ENCODE measurements at regions not wholly inside any gene's neighbourhood (a gene's known extent, or its start where the extent isn't known, plus 50 kb on each side); places are given as distances from the start of the nearest gene placed in this dataset.

DNA sequence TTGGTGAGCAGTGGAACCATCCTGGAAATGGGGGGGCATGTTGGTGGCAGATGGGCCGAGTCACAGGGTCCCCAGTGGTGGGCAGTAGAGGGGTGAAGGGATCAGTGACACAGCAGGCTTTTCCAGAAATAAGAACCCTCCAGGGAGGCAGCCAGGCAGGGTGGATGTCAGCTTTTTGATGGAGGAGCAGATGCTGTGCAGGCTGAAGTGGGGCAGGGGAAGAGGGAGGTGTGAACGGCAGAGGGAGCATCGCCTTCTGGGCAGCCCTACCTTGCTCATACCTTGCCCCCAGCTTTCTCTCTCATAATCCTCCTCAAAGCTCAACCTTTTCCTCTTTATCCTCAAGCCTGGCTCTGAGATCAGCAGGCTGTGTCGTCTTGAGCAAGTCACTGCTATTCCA is 131.8 kb upstream of the IPO9 start:
- H2BK20ac ChIP-seq (ENCODE audit: low read length): no peak overlapping the region
- H2BK5ac ChIP-seq (ENCODE audit: low read depth, low read length): no peak overlapping the region
- CTCF ChIA-PET (ENCODE audit: partially characterized antibody): interaction anchor here (0.6 to 4.9 kb wide), 18 partner anchors 12 to 793 kb away, joined by 3 to 54 read pairs (median 3); no protein-coding TSS in a partner anchor
- H2AK5ac ChIP-seq (ENCODE audit: low read depth, low read length): no peak overlapping the region
- H2AFZ ChIP-seq (ENCODE audit: low read length): no peak overlapping the region
- no peak overlapping the region for H3K4me2 ChIP-seq (ENCODE audit: insufficient read depth in 1 of 2, low read depth in 2 of 2, low read length in 2 of 2)
- no peak overlapping the region for H3K56ac ChIP-seq (replicated peaks; ENCODE audit: insufficient read length, low read depth, low read length)
- H3K23me2 ChIP-seq (ENCODE audit: low read depth, low read length): no peaks in the 10 kb centered on the region
- no peak overlapping the region for H3K4ac ChIP-seq (replicated peaks; ENCODE audit: insufficient read length, low read depth, low read length)
- H2BK12ac ChIP-seq (ENCODE audit: low read depth, low read length): no peak overlapping the region
- no peak overlapping the region for H2BK120ac ChIP-seq (replicated peaks; ENCODE audit: low read depth, low read length)
- no peak overlapping the region for H3K4me3 ChIP-seq (ENCODE audit: extremely low read depth in 1 of 4, insufficient read depth in 2 of 4, low read depth in 3 of 4, low read length in 4 of 4)
- H3K79me2 ChIP-seq (ENCODE audit: control insufficient read depth in 1 of 2, insufficient read depth in 2 of 2, low read length in 2 of 2): no peaks in the 10 kb centered on the region
- peaks cover 16 to 24% (median 19%) of the 10 kb centered on the region in 4 experiments for H3K4me1 ChIP-seq (replicated peaks in 1 of 4; ENCODE audit: control insufficient read depth in 3 of 4, insufficient read depth in 4 of 4, low read length in 3 of 4)
- no peak for DNase-seq (ENCODE audit: low read depth in 1 of 2, low spot score in 2 of 2)
- H3K9me3 ChIP-seq (ENCODE audit: insufficient read depth in 2 of 2, low read depth in 1 of 2, low read length in 1 of 2): no peaks in the 10 kb centered on the region
- no peak overlapping the region for H3K23ac ChIP-seq (ENCODE audit: insufficient read length)
- no peak overlapping the region for H3K9ac ChIP-seq (replicated peaks in 1 of 4; ENCODE audit: extremely low read depth in 1 of 4, low read depth in 3 of 4, low read length in 3 of 4)
- no peak overlapping the region for H3K18ac ChIP-seq (ENCODE audit: extremely low read depth, low read length)
- no peaks in the 10 kb centered on the region for H3K36me3 ChIP-seq (ENCODE audit: control insufficient read depth in 2 of 4, insufficient read depth in 4 of 4, low read length in 3 of 4)
- H4K91ac ChIP-seq (replicated peaks; ENCODE audit: insufficient read length, low read length): no peak overlapping the region
- no peaks in the 10 kb centered on the region for H4K20me1 ChIP-seq (replicated peaks in 1 of 2; ENCODE audit: control insufficient read depth in 1 of 2, insufficient read depth in 2 of 2, low read length in 2 of 2)
- H3K14ac ChIP-seq (ENCODE audit: insufficient read length): no peak overlapping the region
- no peaks in the 10 kb centered on the region for H3K27me3 ChIP-seq (replicated peaks in 1 of 4; ENCODE audit: control insufficient read depth in 3 of 4, extremely low read depth in 1 of 4, insufficient read depth in 3 of 4, low read length in 3 of 4)
- WGBS, 2 experiments (ENCODE audit: extremely low coverage in 1 of 2, insufficient coverage in 1 of 2, insufficient read length in 1 of 2, insufficient replicate concordance in 2 of 2, low coverage in 1 of 2, low lambda C conversion rate in 2 of 2, missing lambda C conversion rate in 1 of 2): 73% methylated on average over 4 of the region's 4 CpGs; no CpG with 5 or more reads in 1 of the 2 experiments
- TF ChIP-seq SIN3A (conservative IDR thresholded peaks at IDR 0.05 in 1 of 2, IDR thresholded peaks at IDR 0.05 in 1 of 2; ENCODE audit: low read depth in 1 of 2, low read length in 2 of 2) (no peak), RFX5 (IDR thresholded peaks at IDR 0.05; ENCODE audit: borderline replicate concordance, low read depth, low read length) (no peak), CREB1 (IDR thresholded peaks at IDR 0.05) (no peak), SRF (IDR thresholded peaks at IDR 0.05; ENCODE audit: low read depth, low read length) (no peak), TEAD4 (IDR thresholded peaks at IDR 0.05; ENCODE audit: low read depth, low read length) (no peak), SP4 (IDR thresholded peaks at IDR 0.05; ENCODE audit: low read length) (no peak), POLR2AphosphoS5 (IDR thresholded peaks at IDR 0.05; ENCODE audit: low read depth, low read length) (no peak), TAF1 (IDR thresholded peaks at IDR 0.05; ENCODE audit: low read depth, low read length) (no peak), ZNF274 (IDR thresholded peaks at IDR 0.05; ENCODE audit: borderline replicate concordance, extremely low read depth, low read length) (no peak), PHF8 (conservative IDR thresholded peaks at IDR 0.05; ENCODE audit: low read depth, low read length) (no peak), CHD2 (IDR thresholded peaks at IDR 0.05; ENCODE audit: low read length) (no peak), SP2 (IDR thresholded peaks at IDR 0.05; ENCODE audit: low read length) (no peak)
- TF ChIP-seq, protein P1, sequence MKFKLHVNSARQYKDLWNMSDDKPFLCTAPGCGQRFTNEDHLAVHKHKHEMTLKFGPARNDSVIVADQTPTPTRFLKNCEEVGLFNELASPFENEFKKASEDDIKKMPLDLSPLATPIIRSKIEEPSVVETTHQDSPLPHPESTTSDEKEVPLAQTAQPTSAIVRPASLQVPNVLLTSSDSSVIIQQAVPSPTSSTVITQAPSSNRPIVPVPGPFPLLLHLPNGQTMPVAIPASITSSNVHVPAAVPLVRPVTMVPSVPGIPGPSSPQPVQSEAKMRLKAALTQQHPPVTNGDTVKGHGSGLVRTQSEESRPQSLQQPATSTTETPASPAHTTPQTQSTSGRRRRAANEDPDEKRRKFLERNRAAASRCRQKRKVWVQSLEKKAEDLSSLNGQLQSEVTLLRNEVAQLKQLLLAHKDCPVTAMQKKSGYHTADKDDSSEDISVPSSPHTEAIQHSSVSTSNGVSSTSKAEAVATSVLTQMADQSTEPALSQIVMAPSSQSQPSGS (IDR thresholded peaks at IDR 0.05; ENCODE audit: low read length): no peak
- no peak overlapping the region for H2BK15ac ChIP-seq (ENCODE audit: low read length)
- peaks cover 9% of the 10 kb centered on the region for H3K79me1 ChIP-seq (ENCODE audit: low read depth, low read length)
- H3K27ac ChIP-seq (ENCODE audit: low read depth, low read length): no peak overlapping the region
- FAIRE-seq: no peak
- POLR2A ChIA-PET (ENCODE audit: partially characterized antibody): no interaction called here
- no peak overlapping the region for H4K5ac ChIP-seq (ENCODE audit: insufficient read length, low read depth, low read length)
- H4K8ac ChIP-seq (ENCODE audit: extremely low read depth, insufficient read depth, low read length): no peak overlapping the region

Measured in H1 (cell line).